ENCODE measurements at regions not wholly inside any gene's neighbourhood (a gene's known extent, or its start where the extent isn't known, plus 50 kb on each side); places are given as distances from the start of the nearest gene placed in this dataset.

DNA sequence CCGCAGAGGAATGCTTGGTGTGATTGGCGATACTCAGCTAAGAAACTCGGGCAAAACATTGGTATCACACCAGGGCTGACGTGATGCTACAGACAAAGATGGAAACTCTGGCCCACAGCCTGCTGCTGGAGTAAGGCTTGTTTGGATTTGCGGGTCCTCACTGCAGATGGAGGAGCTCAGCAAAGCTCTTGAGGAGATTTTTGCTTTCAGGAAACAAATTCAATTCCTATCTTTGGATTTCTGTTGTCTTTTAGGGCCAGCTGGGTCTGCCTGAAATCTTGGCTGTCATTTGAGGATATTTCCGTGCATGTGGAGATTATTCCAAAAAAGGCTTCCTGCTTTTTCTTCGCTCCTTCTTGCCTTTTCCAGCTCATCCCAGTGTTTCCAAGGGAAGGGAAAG lies 475.8 kb downstream of the TSN start:
- TF ChIP-seq, protein P1, sequence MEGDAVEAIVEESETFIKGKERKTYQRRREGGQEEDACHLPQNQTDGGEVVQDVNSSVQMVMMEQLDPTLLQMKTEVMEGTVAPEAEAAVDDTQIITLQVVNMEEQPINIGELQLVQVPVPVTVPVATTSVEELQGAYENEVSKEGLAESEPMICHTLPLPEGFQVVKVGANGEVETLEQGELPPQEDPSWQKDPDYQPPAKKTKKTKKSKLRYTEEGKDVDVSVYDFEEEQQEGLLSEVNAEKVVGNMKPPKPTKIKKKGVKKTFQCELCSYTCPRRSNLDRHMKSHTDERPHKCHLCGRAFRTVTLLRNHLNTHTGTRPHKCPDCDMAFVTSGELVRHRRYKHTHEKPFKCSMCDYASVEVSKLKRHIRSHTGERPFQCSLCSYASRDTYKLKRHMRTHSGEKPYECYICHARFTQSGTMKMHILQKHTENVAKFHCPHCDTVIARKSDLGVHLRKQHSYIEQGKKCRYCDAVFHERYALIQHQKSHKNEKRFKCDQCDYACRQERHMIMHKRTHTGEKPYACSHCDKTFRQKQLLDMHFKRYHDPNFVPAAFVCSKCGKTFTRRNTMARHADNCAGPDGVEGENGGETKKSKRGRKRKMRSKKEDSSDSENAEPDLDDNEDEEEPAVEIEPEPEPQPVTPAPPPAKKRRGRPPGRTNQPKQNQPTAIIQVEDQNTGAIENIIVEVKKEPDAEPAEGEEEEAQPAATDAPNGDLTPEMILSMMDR (IDR thresholded peaks at IDR 0.05; ENCODE audit: insufficient read depth, low read length), result no peak
- TF ChIP-seq POLR2AphosphoS5 (IDR thresholded peaks at IDR 0.05; ENCODE audit: low read depth), result no peak
- no peak for TF ChIP-seq GABPA (IDR thresholded peaks at IDR 0.05; ENCODE audit: low read depth)

All from HL-60 (cell line).